ENCODE measurements at regions not wholly inside any gene's neighbourhood (a gene's known extent, or its start where the extent isn't known, plus 50 kb on each side); places are given as distances from the start of the nearest gene placed in this dataset.

- no peak for DNase-seq
Observed at GRCh38 chr17:45688353-45688752, 95.8 kb upstream of the CRHR1 start.

GRCh38 chr17:45688820-45689219, 95.3 kb upstream of the CRHR1 start:
- DNase-seq: no peak

- DNase-seq: no peak
Observed at GRCh38 chr17:45689451-45689850, 94.7 kb upstream of the CRHR1 start.

- no peak for DNase-seq
Observed at GRCh38 chr17:45690625-45691275, 93.4 kb upstream of the CRHR1 start.

- no peak for DNase-seq
Observed at GRCh38 chr17:45692661-45693060, 91.5 kb upstream of the CRHR1 start.

- DNase-seq: no peak
Observed at GRCh38 chr17:45693792-45694191, 90.3 kb upstream of the CRHR1 start.

GRCh38 chr17:45696442-45696841, 87.7 kb upstream of the CRHR1 start:
- no peak for DNase-seq

GRCh38 chr17:45697076-45697475, 87.0 kb upstream of the CRHR1 start:
- DNase-seq: no peak

- peak; percentile 72 to 94 (median 87) for DNase-seq
Observed at GRCh38 chr17:45700171-45701090, 83.7 kb upstream of the CRHR1 start.

- DNase-seq: no peak
Observed at GRCh38 chr17:45702666-45703266, 81.4 kb upstream of the CRHR1 start.

- DNase-seq: peak in 1 of 3 experiments; percentile 31
Observed at GRCh38 chr17:45703348-45703747, 80.8 kb upstream of the CRHR1 start.

- no peak for DNase-seq
Observed at GRCh38 chr17:45703806-45704205, 80.3 kb upstream of the CRHR1 start.

GRCh38 chr17:45704251-45704650, 79.9 kb upstream of the CRHR1 start:
- DNase-seq: no peak

GRCh38 chr17:45705123-45706009, 78.8 kb upstream of the CRHR1 start:
- no peak for DNase-seq

- DNase-seq: no peak
Observed at GRCh38 chr17:45706033-45706432, 78.1 kb upstream of the CRHR1 start.

- DNase-seq: no peak
Observed at GRCh38 chr17:45708707-45709290, 75.3 kb upstream of the CRHR1 start.

GRCh38 chr17:45709728-45710288, 74.3 kb upstream of the CRHR1 start:
- DNase-seq: no peak

- no peak for DNase-seq
Observed at GRCh38 chr17:45715787-45716186, 68.3 kb upstream of the CRHR1 start.

- DNase-seq: no peak
Observed at GRCh38 chr17:45718791-45719190, 65.3 kb upstream of the CRHR1 start.

- DNase-seq: peak in 1 of 3 experiments; percentile 18
Observed at GRCh38 chr17:45719335-45720071, 64.6 kb upstream of the CRHR1 start.

GRCh38 chr17:45720386-45720785, 63.7 kb upstream of the CRHR1 start:
- DNase-seq: no peak
